OCI-LY3 (cell line): ENCODE measurements at regions not wholly inside any gene's neighbourhood (a gene's known extent, or its start where the extent isn't known, plus 50 kb on each side); places are given as distances from the start of the nearest gene placed in this dataset.

Experiments
- H2AFZ ChIP-seq: fragments of 200-600, 300-600 bp; shearing (Covaris generic); 2 replicates; pipeline ENCODE4 v1.6.0; 2014; ENCODE audit warnings: antibody characterized with exemption, low read depth, low read length
- H3K27ac ChIP-seq: fragments of 200-600, 300-600 bp; sonication (generic); 2 replicates; pipeline ENCODE4 v1.5.1; 2014; ENCODE audit warnings: mild to moderate bottlenecking, low read length, moderate library complexity, mixed read lengths
- H3K27me3 ChIP-seq: fragments of 200-600, 300-600 bp; sonication (generic); 2 replicates; pipeline ENCODE4 v1.6.1; 2014; ENCODE audit warnings: low read depth, low read length, mixed read lengths
- H3K36me3 ChIP-seq: fragments of 200-600, 300-600 bp; sonication (generic); replicated peaks from 2 replicates; pipeline ENCODE3; 2014; ENCODE audit warnings: low read depth, low read length, mixed read lengths
- H3K4me1 ChIP-seq: fragments of 300-600, 200-600 bp; sonication (generic); 2 replicates; pipeline ENCODE4 v1.6.1; 2014; ENCODE audit warnings: low read length, mixed read lengths
- H3K4me2 ChIP-seq: fragments of 200-600, 300-600 bp; sonication (generic); 2 replicates; pipeline ENCODE4 v1.6.1; 2014; ENCODE audit warnings: low read length, mixed read lengths
- H3K4me3 ChIP-seq: fragments of 300-600, 200-600 bp; sonication (generic); 2 replicates; pipeline ENCODE4 v1.5.1; 2014; ENCODE audit warnings: antibody characterized with exemption, mild to moderate bottlenecking, low read length, moderate library complexity
- H3K79me2 ChIP-seq: fragments of 300-600, 200-600 bp; shearing (Covaris generic); 2 replicates; pipeline ENCODE4 v1.6.1; 2014; ENCODE audit warnings: mild to moderate bottlenecking, low read length, mixed read lengths
- H3K9ac ChIP-seq: fragments of 300-600, 200-600 bp; shearing (Covaris generic); 2 replicates; pipeline ENCODE4 v1.6.0; 2014; ENCODE audit warnings: mild to moderate bottlenecking, low read length, moderate library complexity
- H3K9me3 ChIP-seq: fragments of 200-600, 300-600 bp; shearing (Covaris generic); 2 replicates; pipeline ENCODE4 v1.6.1; 2014; ENCODE audit warnings: low read length, mixed read lengths; ENCODE audit not compliant: insufficient read depth
- H4K20me1 ChIP-seq: fragments of 200-600, 300-600 bp; sonication (generic); 2 replicates; pipeline ENCODE4 v1.6.1; 2016; ENCODE audit warnings: low read length, mixed read lengths; ENCODE audit not compliant: insufficient read depth
- CTCF ChIP-seq: fragments of 200-600, 300-600 bp; sonication (generic); IDR thresholded peaks from 2 replicates; pipeline ENCODE4 v1.5.1; 2014; ENCODE audit warnings: antibody characterized with exemption, low read length, low read depth
- EZH2phosphoT487 ChIP-seq: fragments of 200-600 bp; shearing (Covaris generic); IDR thresholded peaks from 2 replicates; pipeline ENCODE4 v1.6.1; 2018; ENCODE audit warnings: antibody characterized with exemption, mixed run types, low read depth

- Histone ChIP-seq H3K27ac (no peak overlapping the region), H3K4me1 (no peaks in the 10 kb centered on the region), H3K79me2 (no peaks in the 10 kb centered on the region), H3K9ac (no peak overlapping the region), H2AFZ (no peak overlapping the region), H3K27me3 (peaks cover 11% of the 10 kb centered on the region; the same call in 1 of the 2 replicates), H3K4me3 (no peak overlapping the region), H3K4me2 (no peak overlapping the region), H4K20me1 (no peaks in the 10 kb centered on the region), H3K36me3 (no peaks in the 10 kb centered on the region), H3K9me3 (no peaks in the 10 kb centered on the region)
- TF ChIP-seq CTCF (no peak), EZH2phosphoT487 (no peak)
Observed at GRCh38 chr14:97649752-97650151, 852.6 kb downstream of the VRK1 start.

- Histone ChIP-seq H3K27me3 (peaks cover 21% of the 10 kb centered on the region), H3K9ac (no peak overlapping the region), H3K4me2 (no peak overlapping the region), H3K4me1 (no peaks in the 10 kb centered on the region), H3K9me3 (no peaks in the 10 kb centered on the region), H2AFZ (no peak overlapping the region), H3K79me2 (no peaks in the 10 kb centered on the region), H3K36me3 (no peaks in the 10 kb centered on the region), H3K27ac (no peak overlapping the region), H3K4me3 (no peak overlapping the region), H4K20me1 (no peaks in the 10 kb centered on the region)
- TF ChIP-seq CTCF (no peak), EZH2phosphoT487 (no peak)
Observed at GRCh38 chr14:97655169-97655948, 858.2 kb downstream of the VRK1 start.

GRCh38 chr14:97657609-97658008 is 860.4 kb downstream of the VRK1 start:
- H4K20me1 ChIP-seq, result no peaks in the 10 kb centered on the region
- no peak overlapping the region for H2AFZ ChIP-seq
- no peak overlapping the region for H3K9ac ChIP-seq
- H3K27me3 ChIP-seq, result peaks cover 40% of the 10 kb centered on the region
- no peak overlapping the region for H3K27ac ChIP-seq
- H3K4me1 ChIP-seq, result no peaks in the 10 kb centered on the region
- H3K36me3 ChIP-seq, result no peaks in the 10 kb centered on the region
- TF ChIP-seq EZH2phosphoT487 (no peak), CTCF (no peak)
- H3K79me2 ChIP-seq, result no peaks in the 10 kb centered on the region
- no peaks in the 10 kb centered on the region for H3K9me3 ChIP-seq
- H3K4me3 ChIP-seq, result no peak overlapping the region
- H3K4me2 ChIP-seq, result no peak overlapping the region

- Histone ChIP-seq H3K27me3 (peaks cover 13% of the 10 kb centered on the region), H3K27ac (no peak overlapping the region), H3K4me3 (no peak overlapping the region), H3K4me2 (no peak overlapping the region), H3K9me3 (no peaks in the 10 kb centered on the region), H2AFZ (no peak overlapping the region), H3K9ac (no peak overlapping the region), H3K4me1 (no peaks in the 10 kb centered on the region), H3K36me3 (no peaks in the 10 kb centered on the region), H3K79me2 (no peaks in the 10 kb centered on the region), H4K20me1 (no peaks in the 10 kb centered on the region)
- TF ChIP-seq CTCF (no peak), EZH2phosphoT487 (no peak)
Observed at GRCh38 chr14:97687944-97688630, 890.9 kb downstream of the VRK1 start.
